Endothelial cell of umbilical vein (primary cell): ENCODE measurements at regions not wholly inside any gene's neighbourhood (a gene's known extent, or its start where the extent isn't known, plus 50 kb on each side); places are given as distances from the start of the nearest gene placed in this dataset.

Experiments used
- CTCF ChIP-seq, 2 donors: IDR thresholded peaks; 1 replicate in 1 of 2; 2 replicates in 1 of 2; pipeline ENCODE4 v1.5.1; 2011; ENCODE audit warnings: low read length in 2 of 2, mild to moderate bottlenecking in 2 of 2, moderate library complexity in 2 of 2, control low read depth in 1 of 2, inconsistent platforms in 1 of 2, low read depth in 1 of 2; ENCODE audit not compliant: insufficient read depth in 1 of 2; ENCODE audit errors: extremely low read depth in 1 of 2
- EZH2 ChIP-seq: IDR thresholded peaks from 2 replicates; pipeline ENCODE4 v1.6.1; 2012; ENCODE audit warnings: borderline replicate concordance, low read depth, mild to moderate bottlenecking, moderate library complexity, low read length, inconsistent platforms; ENCODE audit not compliant: severe bottlenecking
- GATA2 ChIP-seq: IDR thresholded peaks from 2 replicates; pipeline ENCODE4 v1.7.0; 2011; ENCODE audit warnings: low read depth, mild to moderate bottlenecking, moderate library complexity, mixed read lengths, low read length; ENCODE audit not compliant: insufficient read length, insufficient read depth
- JUN ChIP-seq: IDR thresholded peaks from 2 replicates; pipeline ENCODE4 v1.6.1; 2011; ENCODE audit warnings: borderline replicate concordance, low read depth; ENCODE audit not compliant: insufficient read length, insufficient read depth
- MAX ChIP-seq: IDR thresholded peaks from 2 replicates; pipeline ENCODE4 v1.6.1; 2011; ENCODE audit not compliant: insufficient read depth, insufficient read length
- MYC ChIP-seq: IDR thresholded peaks from one replicate; pipeline ENCODE4 v1.6.1; 2011; ENCODE audit warnings: mild to moderate bottlenecking, low read depth, low read length
- POLR2A ChIP-seq: IDR thresholded peaks from 2 replicates; pipeline ENCODE4 v1.6.1; 2012; ENCODE audit warnings: low read depth, mild to moderate bottlenecking, control low read depth, low read length
- POLR2AphosphoS5 ChIP-seq: IDR thresholded peaks from 2 replicates; pipeline ENCODE4 v1.6.1; 2012; ENCODE audit warnings: low read depth, mild to moderate bottlenecking, control low read depth, low read length, moderate library complexity; ENCODE audit not compliant: insufficient read depth

- no peak for TF ChIP-seq POLR2AphosphoS5
- TF ChIP-seq CTCF (IDR thresholded peaks at IDR 0.05; ENCODE audit: extremely low read depth in 1 of 2, insufficient read depth in 1 of 2, low read depth in 1 of 2, low read length in 2 of 2) = no peak
- TF ChIP-seq POLR2A = no peak
- TF ChIP-seq EZH2 = no peak
- TF ChIP-seq MAX = no peak
- no peak for TF ChIP-seq GATA2
- no peak for TF ChIP-seq JUN
- TF ChIP-seq MYC = no peak
Measured at GRCh38 chr3:168933614-168934013, 729.9 kb downstream of the MECOM start.
